ENCODE measurements at regions not wholly inside any gene's neighbourhood (a gene's known extent, or its start where the extent isn't known, plus 50 kb on each side); places are given as distances from the start of the nearest gene placed in this dataset.

- DNase-seq, result no peak
Measured at GRCh38 chr5:98402130-98402529, 371.3 kb upstream of the RGMB start.

- DNase-seq, result no peak
Measured at GRCh38 chr5:98403131-98403530, 370.3 kb upstream of the RGMB start.

GRCh38 chr5:98414938-98415337 is 358.5 kb upstream of the RGMB start:
- DNase-seq, result peak; percentile 97

GRCh38 chr5:98415663-98416062 is 357.8 kb upstream of the RGMB start:
- DNase-seq, result peak; percentile 56

GRCh38 chr5:98416541-98416940 is 356.9 kb upstream of the RGMB start:
- DNase-seq, result peak; percentile 62

- no peak for DNase-seq
Measured at GRCh38 chr5:98419825-98420224, 353.6 kb upstream of the RGMB start.

- peak; percentile 79 for DNase-seq
Measured at GRCh38 chr5:98424681-98425450, 348.6 kb upstream of the RGMB start.

- DNase-seq, result no peak
Measured at GRCh38 chr5:98425640-98426039, 347.8 kb upstream of the RGMB start.

- peak; percentile 49 for DNase-seq
Measured at GRCh38 chr5:98428806-98429205, 344.7 kb upstream of the RGMB start.

- DNase-seq, result no peak
Measured at GRCh38 chr5:98432378-98432777, 341.1 kb upstream of the RGMB start.

GRCh38 chr5:98433022-98433421 is 340.4 kb upstream of the RGMB start:
- no peak for DNase-seq

GRCh38 chr5:98433673-98434072 is 339.8 kb upstream of the RGMB start:
- DNase-seq, result peak; percentile 22

- no peak for DNase-seq
Measured at GRCh38 chr5:98436667-98437066, 336.8 kb upstream of the RGMB start.

GRCh38 chr5:98442448-98442847 is 331.0 kb upstream of the RGMB start:
- DNase-seq, result no peak

GRCh38 chr5:98443881-98444280 is 329.6 kb upstream of the RGMB start:
- DNase-seq, result peak; percentile 57

GRCh38 chr5:98453296-98453695 is 320.2 kb upstream of the RGMB start:
- peak; percentile 14 for DNase-seq

GRCh38 chr5:98454407-98454806 is 319.1 kb upstream of the RGMB start:
- DNase-seq, result peak; percentile 40

GRCh38 chr5:98454904-98455303 is 318.6 kb upstream of the RGMB start:
- peak; percentile 96 for DNase-seq

GRCh38 chr5:98455665-98456064 is 317.8 kb upstream of the RGMB start:
- peak; percentile 89 for DNase-seq

- peak; percentile 93 for DNase-seq
Measured at GRCh38 chr5:98458004-98458403, 315.5 kb upstream of the RGMB start.

GRCh38 chr5:98458726-98459125 is 314.7 kb upstream of the RGMB start:
- DNase-seq, result peak; percentile 62

- DNase-seq, result peak; percentile 22
Measured at GRCh38 chr5:98460536-98460935, 312.9 kb upstream of the RGMB start.

GRCh38 chr5:98461485-98461884 is 312.0 kb upstream of the RGMB start:
- DNase-seq, result no peak

- no peak for DNase-seq
Measured at GRCh38 chr5:98463222-98463621, 310.2 kb upstream of the RGMB start.

- DNase-seq, result no peak
Measured at GRCh38 chr5:98463676-98464075, 309.8 kb upstream of the RGMB start.

Measured in fibroblast of skin of abdomen (primary cell).